Stimulated activated CD8-positive, alpha-beta memory T cell treated with anti-CD3 and anti-CD28 coated beads, Interleukin-4, amount 100 ng/mL, for 24 hours (primary cell): ENCODE measurements at regions not wholly inside any gene's neighbourhood (a gene's known extent, or its start where the extent isn't known, plus 50 kb on each side); places are given as distances from the start of the nearest gene placed in this dataset.

ENCODE experiments used
- DNase-seq: peaks from one replicate; pipeline ENCODE4 v3.0.0-alpha.2; 2020; ENCODE audit warnings: low read depth

- DNase-seq: no peak
These were observed 152.8 kb upstream of the IER5L start for GRCh38 chr9:129330711-129331492.

GRCh38 chr9:129328355-129329042 lies 150.4 kb upstream of the IER5L start:
- DNase-seq: peak; percentile 24

- DNase-seq: no peak
These were observed 149.7 kb upstream of the IER5L start for GRCh38 chr9:129327552-129328328.

- no peak for DNase-seq
These were observed 148.3 kb upstream of the IER5L start for GRCh38 chr9:129326061-129327005.

GRCh38 chr9:129324808-129325502 lies 146.9 kb upstream of the IER5L start:
- no peak for DNase-seq

- no peak for DNase-seq
These were observed 146.0 kb upstream of the IER5L start for GRCh38 chr9:129323999-129324553.

GRCh38 chr9:129323376-129323998 lies 145.4 kb upstream of the IER5L start:
- no peak for DNase-seq

- no peak for DNase-seq
These were observed 144.7 kb upstream of the IER5L start for GRCh38 chr9:129322641-129323375.

- no peak for DNase-seq
These were observed 144.1 kb upstream of the IER5L start for GRCh38 chr9:129322022-129322621.

- no peak for DNase-seq
These were observed 143.4 kb upstream of the IER5L start for GRCh38 chr9:129321286-129322021.

- DNase-seq: peak; percentile 13
These were observed 142.7 kb upstream of the IER5L start for GRCh38 chr9:129320575-129321285.

- DNase-seq: no peak
These were observed 141.9 kb upstream of the IER5L start for GRCh38 chr9:129319938-129320481.

GRCh38 chr9:129319076-129319937 lies 141.2 kb upstream of the IER5L start:
- DNase-seq: no peak

- no peak for DNase-seq
These were observed 140.3 kb upstream of the IER5L start for GRCh38 chr9:129318121-129319075.
